Suprapubic skin (tissue), 4 donors: ENCODE measurements at regions not wholly inside any gene's neighbourhood (a gene's known extent, or its start where the extent isn't known, plus 50 kb on each side); places are given as distances from the start of the nearest gene placed in this dataset.

Experiments
- EP300 ChIP-seq: sonication (generic); formaldehyde crosslinking; IDR thresholded peaks from one replicate; pipeline ENCODE4 v1.6.1; 2017; ENCODE audit warnings: antibody characterized with exemption
- POLR2A ChIP-seq, 2 donors: fragments of 450-650 bp; IDR thresholded peaks; one replicate each; pipeline ENCODE4 v1.6.1; 2017; ENCODE audit warnings: antibody characterized with exemption in 2 of 2, mild to moderate bottlenecking in 2 of 2, moderate library complexity in 2 of 2
- POLR2AphosphoS5 ChIP-seq, 3 donors: sonication (generic); formaldehyde crosslinking; IDR thresholded peaks; one replicate each; pipeline ENCODE4 v1.6.1; 2017; ENCODE audit warnings: antibody characterized with exemption in 3 of 3
- TF ChIP-seq, protein P1 (sequence below), 2 donors: fragments of 200-600 bp in 1 of 2; fragments of 450-650 bp in 1 of 2; sonication (generic) in 1 of 2; IDR thresholded peaks; one replicate each; pipeline ENCODE4 v1.5.1; 2016 to 2019; ENCODE audit warnings: antibody characterized with exemption in 2 of 2, mild to moderate bottlenecking in 1 of 2, moderate library complexity in 1 of 2

DNA sequence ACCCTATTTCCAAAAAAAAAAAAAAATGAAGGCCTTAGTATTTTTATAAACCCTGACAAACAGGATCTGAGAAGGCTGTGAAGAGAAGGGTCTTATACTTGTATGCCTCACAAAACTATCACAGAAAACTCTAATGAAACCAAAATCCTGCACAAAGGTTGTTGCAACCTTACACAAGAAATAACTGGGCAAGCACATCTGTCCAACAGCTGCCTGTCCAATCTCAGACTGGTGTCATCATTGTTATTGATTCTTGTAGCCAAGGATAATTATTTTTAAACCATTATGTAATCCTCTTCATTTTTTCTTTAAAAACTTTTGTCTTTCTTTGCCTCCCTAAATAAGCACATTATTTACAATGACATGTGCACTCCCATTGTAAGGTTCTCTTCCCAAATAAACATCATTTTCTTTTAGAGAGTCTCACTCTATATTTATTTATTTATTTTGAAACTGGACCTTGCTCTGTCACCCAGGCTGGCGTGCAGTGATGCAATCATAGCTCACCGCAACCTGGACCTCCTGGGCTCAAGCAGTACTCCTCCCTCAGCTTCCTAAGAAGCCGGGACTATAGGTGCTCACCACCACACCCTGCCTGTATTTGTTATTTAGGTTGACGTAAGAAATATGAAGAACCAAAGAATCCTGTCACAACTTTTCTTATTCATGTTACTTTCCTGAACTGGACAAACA is 697.1 kb downstream of the DOK5 start:
- TF ChIP-seq, protein P1, sequence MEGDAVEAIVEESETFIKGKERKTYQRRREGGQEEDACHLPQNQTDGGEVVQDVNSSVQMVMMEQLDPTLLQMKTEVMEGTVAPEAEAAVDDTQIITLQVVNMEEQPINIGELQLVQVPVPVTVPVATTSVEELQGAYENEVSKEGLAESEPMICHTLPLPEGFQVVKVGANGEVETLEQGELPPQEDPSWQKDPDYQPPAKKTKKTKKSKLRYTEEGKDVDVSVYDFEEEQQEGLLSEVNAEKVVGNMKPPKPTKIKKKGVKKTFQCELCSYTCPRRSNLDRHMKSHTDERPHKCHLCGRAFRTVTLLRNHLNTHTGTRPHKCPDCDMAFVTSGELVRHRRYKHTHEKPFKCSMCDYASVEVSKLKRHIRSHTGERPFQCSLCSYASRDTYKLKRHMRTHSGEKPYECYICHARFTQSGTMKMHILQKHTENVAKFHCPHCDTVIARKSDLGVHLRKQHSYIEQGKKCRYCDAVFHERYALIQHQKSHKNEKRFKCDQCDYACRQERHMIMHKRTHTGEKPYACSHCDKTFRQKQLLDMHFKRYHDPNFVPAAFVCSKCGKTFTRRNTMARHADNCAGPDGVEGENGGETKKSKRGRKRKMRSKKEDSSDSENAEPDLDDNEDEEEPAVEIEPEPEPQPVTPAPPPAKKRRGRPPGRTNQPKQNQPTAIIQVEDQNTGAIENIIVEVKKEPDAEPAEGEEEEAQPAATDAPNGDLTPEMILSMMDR (IDR thresholded peaks at IDR 0.05), result no peak
- no peak for TF ChIP-seq POLR2A (IDR thresholded peaks at IDR 0.05)
- no peak for TF ChIP-seq EP300
- TF ChIP-seq POLR2AphosphoS5 (IDR thresholded peaks at IDR 0.05), result no peak
